SK-N-MC (cell line): ENCODE measurements at regions not wholly inside any gene's neighbourhood (a gene's known extent, or its start where the extent isn't known, plus 50 kb on each side); places are given as distances from the start of the nearest gene placed in this dataset.

Experiments
- DNase-seq: peaks from one replicate; pipeline ENCODE4 v3.0.0-alpha.2; 2011; ENCODE audit warnings: low read depth, low spot score
- H3K27ac ChIP-seq: fragments of 200-600 bp; sonication (generic); 2 replicates; pipeline ENCODE4 v1.5.1; 2016; ENCODE audit warnings: mixed run types
- H3K36me3 ChIP-seq: fragments of 200-600 bp; sonication (generic); 2 replicates; pipeline ENCODE4 v1.6.1; 2017; ENCODE audit warnings: antibody characterized with exemption, low read length, mixed read lengths; ENCODE audit not compliant: insufficient read depth
- H3K4me3 ChIP-seq: fragments of 200-600 bp; sonication (generic); 2 replicates; pipeline ENCODE4 v1.5.1; 2016
- H3K9ac ChIP-seq: fragments of 200-600 bp; sonication (generic); 2 replicates; pipeline ENCODE4 v1.8.0; 2017; ENCODE audit warnings: mixed run types, mixed read lengths; ENCODE audit not compliant: insufficient read length
- H3K9me3 ChIP-seq: fragments of 200-600 bp; sonication (generic); 2 replicates; pipeline ENCODE4 v1.6.1; 2017; ENCODE audit warnings: low read depth, mild to moderate bottlenecking, antibody characterized with exemption, low read length, moderate library complexity, mixed read lengths
- EZH2 ChIP-seq: fragments of 200-600 bp; sonication (generic); IDR thresholded peaks from one replicate; pipeline ENCODE4 v1.6.1; 2017; ENCODE audit warnings: antibody characterized with exemption
- FOXP2 ChIP-seq: optimal IDR thresholded peaks from 2 replicates; pipeline ENCODE3; 2011; ENCODE audit warnings: mild to moderate bottlenecking, moderate library complexity; ENCODE audit not compliant: insufficient read depth; ENCODE audit errors: extremely low read length, control extremely low read depth
- POLR2AphosphoS5 ChIP-seq: IDR thresholded peaks from 2 replicates; pipeline ENCODE4 v1.6.1; 2012; ENCODE audit warnings: mild to moderate bottlenecking, low read depth, low read length, borderline replicate concordance

DNA sequence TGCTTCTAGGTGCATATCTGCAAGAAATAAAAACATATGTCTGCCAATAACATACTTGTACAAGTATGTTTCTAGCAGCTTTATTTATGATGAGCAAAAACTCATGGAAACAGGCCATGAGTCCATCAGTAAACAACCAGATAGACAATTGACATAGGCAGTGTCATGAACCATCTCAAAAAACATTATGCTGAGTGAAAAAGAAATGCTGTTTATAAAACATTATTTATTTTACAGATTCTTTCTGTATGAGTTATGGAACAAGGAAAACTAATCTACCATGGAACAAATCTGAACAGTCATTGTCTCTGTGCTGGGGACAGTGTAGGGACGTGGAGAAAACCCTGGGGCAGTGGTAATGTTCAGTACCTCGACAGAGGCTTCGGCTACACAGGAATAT is 283.9 kb downstream of the UQCRFS1 start:
- TF ChIP-seq POLR2AphosphoS5 = no peak
- TF ChIP-seq EZH2 = no peak
- TF ChIP-seq FOXP2 = no peak

DNA sequence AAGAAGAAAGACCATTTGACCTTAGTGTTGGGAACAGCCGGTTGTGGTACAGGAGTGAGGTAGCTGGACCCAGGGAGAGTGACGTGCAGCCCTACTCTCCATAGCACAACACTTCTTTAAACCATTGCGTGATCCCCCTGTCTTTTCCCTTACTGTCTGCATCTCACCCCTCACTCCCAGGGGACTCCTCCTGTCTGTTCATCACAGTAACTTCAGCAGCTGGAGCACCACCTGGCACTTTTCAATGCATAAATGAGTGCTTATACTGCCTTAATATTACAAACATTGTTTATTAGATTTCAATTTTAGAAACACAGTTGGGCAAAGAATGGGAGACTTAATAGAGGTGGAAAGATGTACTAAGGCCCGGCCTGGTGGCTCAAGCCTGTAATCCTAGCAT is 285.5 kb downstream of the UQCRFS1 start:
- no peak for DNase-seq
- Histone ChIP-seq H3K36me3 (no peaks in the 10 kb centered on the region), H3K9me3 (no peaks in the 10 kb centered on the region), H3K4me3 (no peak overlapping the region), H3K9ac (no peak overlapping the region), H3K27ac (no peak overlapping the region)
- no peak for TF ChIP-seq EZH2
- TF ChIP-seq FOXP2 = no peak
- no peak for TF ChIP-seq POLR2AphosphoS5

More for the DNA sequence above, 283.9 kb downstream of the UQCRFS1 start:
- DNase-seq = no peak
- no peak overlapping the region for H3K4me3 ChIP-seq
- no peak overlapping the region for H3K27ac ChIP-seq
- no peaks in the 10 kb centered on the region for H3K36me3 ChIP-seq
- H3K9ac ChIP-seq = no peak overlapping the region
- no peaks in the 10 kb centered on the region for H3K9me3 ChIP-seq

DNA sequence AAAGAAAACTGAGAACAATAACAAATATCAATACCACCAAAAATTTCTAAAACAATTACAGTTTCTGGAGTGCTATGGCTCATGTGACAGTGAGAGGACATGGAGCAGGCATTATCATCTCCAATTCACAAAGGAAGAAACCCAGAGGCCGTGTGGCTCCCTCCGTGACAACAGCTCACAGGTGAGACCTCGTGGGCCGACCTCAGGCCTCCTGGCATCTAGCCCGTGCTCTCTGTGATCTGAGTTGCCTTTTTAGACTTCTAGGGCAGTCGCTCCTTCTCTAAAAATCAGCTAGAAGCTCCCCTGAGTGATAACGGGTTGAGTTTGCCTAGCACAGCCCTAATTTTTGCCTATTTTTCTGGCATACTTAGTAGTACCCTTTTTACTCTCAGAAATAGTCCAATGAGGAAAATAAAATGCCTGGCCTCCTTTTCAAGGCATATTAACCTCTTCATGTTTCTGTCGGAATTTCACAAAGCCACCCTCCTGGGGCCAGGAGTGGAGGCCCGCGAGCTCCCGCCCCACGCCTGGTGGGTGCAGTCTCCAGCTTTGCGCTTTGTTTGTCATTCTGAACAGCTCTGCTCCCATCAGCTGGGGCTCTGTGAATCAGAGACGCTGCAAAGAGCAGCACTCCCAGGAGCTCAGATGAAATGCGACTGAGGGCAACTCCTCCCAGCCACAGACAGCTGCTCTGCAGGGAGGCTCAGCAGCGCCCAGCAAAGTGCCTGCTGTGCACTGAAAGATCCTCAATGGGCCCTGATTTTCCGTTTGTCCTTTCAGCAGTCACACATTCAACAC is 292.5 kb downstream of the UQCRFS1 start:
- H3K9ac ChIP-seq = no peak overlapping the region
- no peak overlapping the region for H3K4me3 ChIP-seq
- no peak overlapping the region for H3K27ac ChIP-seq
- TF ChIP-seq EZH2 (no peak), POLR2AphosphoS5 (no peak), FOXP2 (no peak)
- DNase-seq = no peak
- H3K36me3 ChIP-seq = no peaks in the 10 kb centered on the region
- H3K9me3 ChIP-seq = no peaks in the 10 kb centered on the region

DNA sequence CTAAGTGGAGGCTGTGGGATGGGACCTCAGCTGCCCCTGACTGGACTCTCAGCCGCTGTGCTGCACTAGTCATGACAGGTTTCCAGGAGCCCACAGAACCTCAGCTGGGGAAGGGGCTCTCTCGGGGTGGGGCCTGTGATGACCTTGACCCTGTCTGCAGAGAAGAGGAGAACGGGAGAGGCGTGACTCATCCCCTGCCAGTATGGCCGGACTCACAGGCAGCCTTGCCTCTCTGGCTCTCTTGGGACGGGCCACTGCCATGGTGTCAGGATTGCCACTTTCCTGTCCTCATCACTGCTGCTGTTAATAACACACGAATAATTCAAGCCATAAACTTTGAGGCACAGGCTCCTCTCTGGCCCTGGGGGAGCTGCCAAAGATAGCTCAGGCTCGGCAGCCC is 295.3 kb downstream of the UQCRFS1 start:
- TF ChIP-seq FOXP2 (no peak), POLR2AphosphoS5 (no peak), EZH2 (no peak)
- H3K36me3 ChIP-seq = no peaks in the 10 kb centered on the region
- no peak overlapping the region for H3K9ac ChIP-seq
- no peaks in the 10 kb centered on the region for H3K9me3 ChIP-seq
- DNase-seq = no peak
- H3K4me3 ChIP-seq = no peak overlapping the region
- H3K27ac ChIP-seq = no peak overlapping the region

DNA sequence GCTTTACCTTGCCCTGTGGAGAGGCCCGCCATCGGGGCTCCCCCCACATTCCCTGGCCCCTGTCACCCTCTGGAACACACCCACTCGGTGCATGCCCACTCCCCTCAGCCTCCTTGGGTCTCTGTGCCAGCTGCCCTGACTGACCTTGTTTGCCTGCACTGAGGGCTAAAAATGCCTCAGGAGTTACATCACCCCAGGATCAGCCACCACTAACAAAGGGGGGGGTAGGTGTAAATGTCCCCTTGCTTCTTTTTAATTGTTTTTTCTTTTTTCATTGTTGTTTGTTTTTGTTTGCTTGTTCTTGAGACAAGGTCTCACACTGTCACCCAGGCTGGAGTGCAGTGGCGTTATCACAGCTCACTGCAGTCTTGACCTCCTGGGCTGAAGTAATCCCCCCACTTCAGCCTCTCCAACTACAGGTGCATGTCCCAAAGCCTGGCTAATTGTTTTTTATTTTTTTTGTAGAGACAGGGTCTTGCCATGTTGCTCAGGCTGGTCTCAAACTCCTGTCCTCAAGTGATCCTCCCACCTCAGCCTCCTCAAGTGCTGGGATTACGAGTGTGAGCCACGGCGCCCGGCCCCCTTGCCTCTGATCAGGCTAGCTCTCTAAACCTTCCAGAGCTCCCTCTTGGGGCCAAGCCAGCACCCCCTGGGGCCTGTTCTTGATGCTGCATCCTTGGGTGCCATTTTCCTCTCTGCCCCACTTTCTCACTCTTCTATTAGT is 297.1 kb downstream of the UQCRFS1 start:
- H3K36me3 ChIP-seq = no peaks in the 10 kb centered on the region
- H3K4me3 ChIP-seq = no peak overlapping the region
- DNase-seq = no peak
- H3K27ac ChIP-seq = no peak overlapping the region
- no peak overlapping the region for H3K9ac ChIP-seq
- TF ChIP-seq POLR2AphosphoS5 (no peak), FOXP2 (no peak), EZH2 (no peak)
- no peaks in the 10 kb centered on the region for H3K9me3 ChIP-seq

DNA sequence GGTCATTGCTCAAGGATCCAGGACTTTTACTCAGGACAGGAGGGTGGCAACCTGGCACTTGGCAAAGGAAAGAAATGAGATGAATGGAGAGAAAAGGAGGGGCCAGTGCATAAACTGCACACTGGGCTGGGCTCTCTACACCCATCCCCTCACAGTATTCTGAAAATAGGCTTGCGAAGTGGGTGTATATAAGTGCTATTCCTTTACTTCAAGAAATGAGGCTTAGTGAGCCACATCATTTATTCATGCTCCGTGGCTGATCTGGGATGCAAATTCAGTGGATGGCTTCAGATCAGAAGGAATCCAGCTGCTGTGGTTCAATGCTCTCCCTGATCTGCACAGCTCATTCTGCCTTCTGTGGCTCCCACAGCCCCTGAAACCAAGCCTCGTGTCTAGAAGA is 297.7 kb downstream of the UQCRFS1 start:
- H3K4me3 ChIP-seq = no peak overlapping the region
- H3K9me3 ChIP-seq = no peaks in the 10 kb centered on the region
- no peak for DNase-seq
- TF ChIP-seq FOXP2 (no peak), EZH2 (no peak), POLR2AphosphoS5 (no peak)
- no peak overlapping the region for H3K27ac ChIP-seq
- H3K36me3 ChIP-seq = no peaks in the 10 kb centered on the region
- H3K9ac ChIP-seq = no peak overlapping the region

DNA sequence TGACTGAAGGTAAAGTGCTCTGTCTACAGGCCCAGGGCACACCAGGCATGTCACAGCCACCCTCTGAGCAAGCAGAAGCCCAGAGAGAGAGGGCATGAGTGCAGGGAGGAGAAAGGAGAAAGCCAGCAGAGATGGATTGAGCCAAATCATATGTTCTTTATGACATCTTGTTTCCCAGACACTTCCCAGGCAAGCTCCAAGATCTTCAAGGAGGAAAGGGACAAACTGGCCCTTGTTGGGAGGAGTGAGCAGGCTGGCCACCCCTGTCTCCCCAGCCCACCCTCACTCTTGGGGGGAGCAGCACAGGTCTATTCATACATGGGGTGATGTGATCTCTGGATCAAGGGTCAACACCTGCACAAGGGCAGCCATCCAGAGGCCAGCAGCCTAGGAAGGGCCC is 298.8 kb downstream of the UQCRFS1 start:
- Histone ChIP-seq H3K4me3 (no peak overlapping the region), H3K9ac (no peak overlapping the region), H3K9me3 (no peaks in the 10 kb centered on the region), H3K27ac (no peak overlapping the region), H3K36me3 (no peaks in the 10 kb centered on the region)
- DNase-seq = no peak
- TF ChIP-seq FOXP2 (no peak), EZH2 (no peak), POLR2AphosphoS5 (no peak)

DNA sequence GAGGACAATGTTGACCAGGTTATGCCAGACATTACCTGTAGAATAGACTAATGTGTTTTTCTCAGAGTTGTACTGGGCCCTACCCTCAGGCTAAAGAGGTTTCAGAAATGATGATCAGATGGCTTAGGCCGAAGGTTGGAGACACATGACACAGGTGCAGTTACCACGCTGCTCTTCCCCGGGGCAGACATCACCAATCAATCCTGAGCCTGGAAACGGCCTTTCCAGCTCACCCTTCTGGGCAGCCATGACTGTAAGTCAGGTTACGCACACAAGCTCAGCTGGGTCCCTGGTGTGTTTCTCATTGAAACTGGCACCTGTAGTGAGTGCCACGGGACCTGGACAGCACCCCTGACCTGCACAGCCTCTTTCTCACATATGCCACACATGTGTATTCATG is 299.3 kb downstream of the UQCRFS1 start:
- no peak for DNase-seq
- Histone ChIP-seq H3K4me3 (no peak overlapping the region), H3K36me3 (no peaks in the 10 kb centered on the region), H3K9ac (no peak overlapping the region), H3K27ac (no peak overlapping the region), H3K9me3 (no peaks in the 10 kb centered on the region)
- no peak for TF ChIP-seq EZH2
- TF ChIP-seq FOXP2 = no peak
- no peak for TF ChIP-seq POLR2AphosphoS5
